Erythroblast (primary cell): ENCODE measurements at regions not wholly inside any gene's neighbourhood (a gene's known extent, or its start where the extent isn't known, plus 50 kb on each side); places are given as distances from the start of the nearest gene placed in this dataset.

Source experiments
- GATA1 ChIP-seq: IDR thresholded peaks from 2 replicates; pipeline ENCODE4 v1.6.1; 2011; ENCODE audit warnings: low read depth, mild to moderate bottlenecking, control low read depth, low read length, moderate library complexity
- POLR2A ChIP-seq: IDR thresholded peaks from 2 replicates; pipeline ENCODE4 v1.6.1; 2011; ENCODE audit warnings: mild to moderate bottlenecking, low read length

GRCh38 chr14:42884100-42884499, 1277.4 kb downstream of the LRFN5 start:
- TF ChIP-seq POLR2A (no peak), GATA1 (no peak)
